DND-41 (cell line): ENCODE measurements at regions not wholly inside any gene's neighbourhood (a gene's known extent, or its start where the extent isn't known, plus 50 kb on each side); places are given as distances from the start of the nearest gene placed in this dataset.

Experiments
- ATAC-seq: fragments of 200-7000 bp; cut with Tn5 transposase; 3 replicates; pipeline ENCODE4 v1.9.1; 2021; ENCODE audit warnings: low read depth; ENCODE audit not compliant: insufficient read depth
- DNase-seq: peaks from one replicate; pipeline ENCODE4 v3.0.0-alpha.2; 2020
- H2AFZ ChIP-seq: 2 replicates; pipeline ENCODE4 v1.6.0; 2012; ENCODE audit warnings: low read depth, low read length
- H3K27ac ChIP-seq: 2 replicates; pipeline ENCODE4 v1.5.1; 2012; ENCODE audit warnings: low read length, inconsistent platforms
- H3K27me3 ChIP-seq: fragments of 200-600 bp; sonication (generic); 2 replicates; pipeline ENCODE4 v1.6.0; 2012; ENCODE audit warnings: low read length, mild to moderate bottlenecking, inconsistent platforms; ENCODE audit not compliant: insufficient read depth, poor library complexity
- H3K36me3 ChIP-seq: 2 replicates; pipeline ENCODE4 v1.5.1; 2012; ENCODE audit warnings: low read length, inconsistent platforms; ENCODE audit not compliant: insufficient read depth
- H3K4me1 ChIP-seq: 2 replicates; pipeline ENCODE4 v1.5.1; 2012; ENCODE audit warnings: mild to moderate bottlenecking, low read length; ENCODE audit not compliant: insufficient read depth
- H3K4me2 ChIP-seq: 2 replicates; pipeline ENCODE4 v1.6.0; 2012; ENCODE audit warnings: mild to moderate bottlenecking, moderate library complexity, low read length, inconsistent platforms; ENCODE audit not compliant: insufficient read depth
- H3K4me3 ChIP-seq, 2 experiments: fragments of 200-600 bp in 1 of 2; shearing (Covaris generic) in 1 of 2; 2 replicates each; pipeline ENCODE4 v1.5.1; 2012 to 2016; ENCODE audit warnings: inconsistent platforms in 2 of 2, low read length in 2 of 2, mild to moderate bottlenecking in 2 of 2, low read depth in 1 of 2, moderate library complexity in 1 of 2
- H3K79me2 ChIP-seq: 2 replicates; pipeline ENCODE4 v1.6.0; 2012; ENCODE audit warnings: low read length, inconsistent platforms; ENCODE audit not compliant: insufficient read depth
- H3K9ac ChIP-seq: 2 replicates; pipeline ENCODE4 v1.6.0; 2012; ENCODE audit warnings: low read depth, mild to moderate bottlenecking, inconsistent platforms, low read length, moderate library complexity
- H3K9me3 ChIP-seq: 2 replicates; pipeline ENCODE4 v1.5.1; 2012; ENCODE audit warnings: low read length, moderate library complexity, mild to moderate bottlenecking, inconsistent platforms; ENCODE audit not compliant: insufficient read depth, severe bottlenecking
- H4K20me1 ChIP-seq: 2 replicates; pipeline ENCODE4 v1.6.0; 2012; ENCODE audit warnings: low read length; ENCODE audit not compliant: insufficient read depth
- CTCF ChIP-seq: IDR thresholded peaks from 2 replicates; pipeline ENCODE4 v1.5.1; 2012; ENCODE audit warnings: borderline replicate concordance, low read length, moderate library complexity, mild to moderate bottlenecking; ENCODE audit not compliant: poor library complexity, severe bottlenecking; ENCODE audit errors: extremely low read depth
- EZH2 ChIP-seq: IDR thresholded peaks from 3 replicates; pipeline ENCODE4 v1.6.1; 2012; ENCODE audit warnings: borderline replicate concordance, low read depth, mild to moderate bottlenecking, moderate library complexity, low read length, inconsistent platforms; ENCODE audit not compliant: severe bottlenecking

GRCh38 chr6:138017166-138017757 lies 90.0 kb downstream of the PERP start:
- H3K4me1 ChIP-seq = no peaks in the 10 kb centered on the region

DNA sequence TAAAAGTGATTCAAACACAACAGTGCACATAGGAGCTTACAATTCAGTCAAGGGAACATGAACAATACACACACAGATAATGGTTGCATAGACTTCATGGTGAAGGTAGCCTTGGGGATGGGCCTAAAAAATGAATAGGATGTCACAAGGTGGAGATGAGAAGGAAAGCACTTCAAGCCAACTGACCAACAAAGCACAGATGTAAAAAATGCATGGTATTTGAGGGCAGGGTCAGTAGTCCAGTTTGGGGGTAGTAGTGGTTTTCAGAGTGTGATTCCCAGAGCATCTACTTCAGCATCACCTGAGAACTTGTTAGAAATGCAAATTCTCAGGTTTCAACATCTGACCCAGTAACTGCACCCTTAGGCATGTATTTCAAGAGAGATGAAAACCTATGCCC lies 88.9 kb downstream of the PERP start:
- Histone ChIP-seq H3K4me2 (no peak overlapping the region), H3K9ac (no peak overlapping the region), H3K27ac (no peak overlapping the region), H4K20me1 (no peaks in the 10 kb centered on the region), H3K4me3 (no peak overlapping the region), H3K27me3 (no peaks in the 10 kb centered on the region), H2AFZ (no peak overlapping the region), H3K9me3 (no peaks in the 10 kb centered on the region), H3K36me3 (no peaks in the 10 kb centered on the region), H3K4me1 (no peaks in the 10 kb centered on the region), H3K79me2 (no peaks in the 10 kb centered on the region)
- no peak for TF ChIP-seq EZH2
- TF ChIP-seq CTCF = no peak
- ATAC-seq = no peak
- no peak for DNase-seq

More at GRCh38 chr6:138017166-138017757, 90.0 kb downstream of the PERP start:
- H3K4me3 ChIP-seq = no peak overlapping the region
- no peak overlapping the region for H3K9ac ChIP-seq
- ATAC-seq (no peak), DNase-seq (no peak)
- no peak overlapping the region for H2AFZ ChIP-seq
- no peaks in the 10 kb centered on the region for H3K9me3 ChIP-seq
- H3K4me2 ChIP-seq = no peak overlapping the region
- TF ChIP-seq EZH2 (no peak), CTCF (no peak)
- no peaks in the 10 kb centered on the region for H3K27me3 ChIP-seq
- no peaks in the 10 kb centered on the region for H3K36me3 ChIP-seq
- H4K20me1 ChIP-seq = no peaks in the 10 kb centered on the region
- H3K27ac ChIP-seq = no peak overlapping the region
- no peaks in the 10 kb centered on the region for H3K79me2 ChIP-seq

GRCh38 chr6:138025528-138025978 lies 81.7 kb downstream of the PERP start:
- no peaks in the 10 kb centered on the region for H3K36me3 ChIP-seq
- no peak overlapping the region for H3K4me2 ChIP-seq
- ATAC-seq (no peak), DNase-seq (no peak)
- no peak overlapping the region for H3K27ac ChIP-seq
- H3K9me3 ChIP-seq = no peaks in the 10 kb centered on the region
- no peak overlapping the region for H2AFZ ChIP-seq
- no peaks in the 10 kb centered on the region for H3K4me1 ChIP-seq
- no peaks in the 10 kb centered on the region for H4K20me1 ChIP-seq
- H3K9ac ChIP-seq = no peak overlapping the region
- no peak overlapping the region for H3K4me3 ChIP-seq
- no peak for TF ChIP-seq CTCF
- no peak for TF ChIP-seq EZH2
- H3K27me3 ChIP-seq = no peaks in the 10 kb centered on the region
- no peaks in the 10 kb centered on the region for H3K79me2 ChIP-seq
